Panc1 (cell line): ENCODE measurements at regions not wholly inside any gene's neighbourhood (a gene's known extent, or its start where the extent isn't known, plus 50 kb on each side); places are given as distances from the start of the nearest gene placed in this dataset.

Experiments used
- ATAC-seq: fragments of 200-7000 bp; cut with Tn5 transposase; 2 replicates; pipeline ENCODE4 v1.9.1; 2020; ENCODE audit warnings: mild to moderate bottlenecking, moderate library complexity
- BruUV-seq: library from RNA; stranded (reverse); fragments of 400-500 nt; replicated peaks from 2 replicates; lab custom pipeline; 2021; lab: Mats Ljungman, UMichigan
- CTCF ChIA-PET: fragments of 300-600 bp; sonication (Branson Sonifier 250); formaldehyde crosslinking; loops from one replicate; lab custom pipeline; 2022; ENCODE audit warnings: antibody characterized with exemption; lab: Charles Lee
- POLR2A ChIA-PET: fragments of 300-600 bp; sonication (Branson Sonifier 250); formaldehyde crosslinking; loops from one replicate; lab custom pipeline; 2022; ENCODE audit warnings: antibody characterized with exemption; lab: Charles Lee
- DNase-seq: peaks from one replicate; pipeline ENCODE4 v3.0.0-alpha.2; 2010; ENCODE audit warnings: low read depth, low spot score
- H3K27ac ChIP-seq: 2 replicates; pipeline ENCODE4 v1.5.1; 2011; ENCODE audit warnings: mild to moderate bottlenecking, low read length, inconsistent platforms
- H3K27me3 ChIP-seq: fragments of 200-500 bp; sonication (Bioruptor generic); 2 replicates; pipeline ENCODE4 v1.6.0; 2014; ENCODE audit warnings: low read length, inconsistent platforms; ENCODE audit not compliant: control insufficient read depth, insufficient read depth
- H3K36me3 ChIP-seq: fragments of 200-500 bp; sonication (Bioruptor generic); 2 replicates; pipeline ENCODE4 v1.5.1; 2014; ENCODE audit warnings: inconsistent platforms, mild to moderate bottlenecking, low read length, moderate library complexity; ENCODE audit not compliant: control insufficient read depth, insufficient read depth
- H3K4me1 ChIP-seq: 2 replicates; pipeline ENCODE4 v1.5.1; 2011; ENCODE audit warnings: inconsistent platforms, mild to moderate bottlenecking, low read length, moderate library complexity; ENCODE audit not compliant: control insufficient read depth, insufficient read depth
- H3K4me3 ChIP-seq, 2 experiments: 2 replicates each; pipeline ENCODE4 v1.5.1; 2011 to 2012; ENCODE audit warnings: low read depth in 2 of 2, low read length in 2 of 2, mild to moderate bottlenecking in 2 of 2, inconsistent platforms in 1 of 2, moderate library complexity in 1 of 2
- H3K9me3 ChIP-seq: fragments of 200-500 bp; sonication (Bioruptor generic); 2 replicates; pipeline ENCODE4 v1.5.1; 2014; ENCODE audit warnings: low read depth, mild to moderate bottlenecking, inconsistent platforms, low read length, moderate library complexity; ENCODE audit not compliant: control insufficient read depth, insufficient read depth
- POLR2AphosphoS5 ChIP-seq: IDR thresholded peaks from 2 replicates; pipeline ENCODE4 v1.6.1; 2012; ENCODE audit warnings: mild to moderate bottlenecking, low read depth, low read length, moderate library complexity
- SIN3A ChIP-seq: IDR thresholded peaks from 2 replicates; pipeline ENCODE4 v1.6.1; 2012; ENCODE audit warnings: low read depth, mild to moderate bottlenecking, low read length, moderate library complexity, borderline replicate concordance; ENCODE audit not compliant: insufficient read depth
- TCF7L2 ChIP-seq: IDR thresholded peaks from 2 replicates; pipeline ENCODE4 v1.6.1; 2011; ENCODE audit warnings: mild to moderate bottlenecking, low read depth, low read length, inconsistent platforms
- in situ Hi-C: cut with HindIII; loops from 2 replicates; pipeline ENCODE4 v1.10.0; 2016; ENCODE audit warnings: low sequenced_read_pairs, low pct_unique_long_range_greater_than_20kb
- intact Hi-C: fragments of 100-400 bp; cut with micrococcal nuclease; formaldehyde crosslinking; loops from one replicate; pipeline ENCODE4 v1.10.0; 2022; ENCODE audit not compliant: unreplicated experiment
- TF ChIP-seq, protein P1 (sequence below): fragments of 450-650 bp; IDR thresholded peaks from 2 replicates; pipeline ENCODE4 v1.5.1; 2017; ENCODE audit warnings: mild to moderate bottlenecking
- TF ChIP-seq, protein P2 (sequence below), 2 experiments: IDR thresholded peaks; 2 replicates each; pipeline ENCODE4 v1.6.1; 2011 to 2012; ENCODE audit warnings: low read depth in 2 of 2, control low read depth in 1 of 2, low read length in 1 of 2, mild to moderate bottlenecking in 1 of 2, moderate library complexity in 1 of 2; ENCODE audit not compliant: insufficient read depth in 1 of 2

DNA sequence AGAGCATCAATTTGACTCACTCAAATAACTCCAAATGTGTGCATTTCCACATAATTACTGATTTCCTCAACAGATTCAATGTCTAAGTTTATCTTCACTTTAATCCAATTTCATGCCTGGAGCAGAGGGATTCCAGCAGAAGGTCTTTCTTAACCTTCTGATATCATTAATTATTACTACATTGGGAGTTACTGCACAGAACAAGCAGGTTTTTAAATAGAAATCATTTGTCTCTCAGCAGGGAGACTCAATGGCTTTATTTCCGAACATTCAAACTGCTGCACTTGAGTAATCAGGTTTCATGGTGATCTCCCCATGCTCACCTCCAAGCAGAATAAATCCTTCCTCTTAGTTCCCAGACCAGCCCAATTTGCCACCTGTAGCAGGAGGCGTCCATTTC, 264.8 kb upstream of the IGF1R start:
- Histone ChIP-seq H3K4me1 (no peaks in the 10 kb centered on the region), H3K36me3 (no peaks in the 10 kb centered on the region), H3K9me3 (0 out of 2 replicates have a peak, but pooled peaks cover 3% of the 10 kb centered on the region), H3K27me3 (peaks cover 11% of the 10 kb centered on the region), H3K27ac (no peak overlapping the region), H3K4me3 (no peak overlapping the region)
- TF ChIP-seq SIN3A = no peak
- TF ChIP-seq, protein P1, sequence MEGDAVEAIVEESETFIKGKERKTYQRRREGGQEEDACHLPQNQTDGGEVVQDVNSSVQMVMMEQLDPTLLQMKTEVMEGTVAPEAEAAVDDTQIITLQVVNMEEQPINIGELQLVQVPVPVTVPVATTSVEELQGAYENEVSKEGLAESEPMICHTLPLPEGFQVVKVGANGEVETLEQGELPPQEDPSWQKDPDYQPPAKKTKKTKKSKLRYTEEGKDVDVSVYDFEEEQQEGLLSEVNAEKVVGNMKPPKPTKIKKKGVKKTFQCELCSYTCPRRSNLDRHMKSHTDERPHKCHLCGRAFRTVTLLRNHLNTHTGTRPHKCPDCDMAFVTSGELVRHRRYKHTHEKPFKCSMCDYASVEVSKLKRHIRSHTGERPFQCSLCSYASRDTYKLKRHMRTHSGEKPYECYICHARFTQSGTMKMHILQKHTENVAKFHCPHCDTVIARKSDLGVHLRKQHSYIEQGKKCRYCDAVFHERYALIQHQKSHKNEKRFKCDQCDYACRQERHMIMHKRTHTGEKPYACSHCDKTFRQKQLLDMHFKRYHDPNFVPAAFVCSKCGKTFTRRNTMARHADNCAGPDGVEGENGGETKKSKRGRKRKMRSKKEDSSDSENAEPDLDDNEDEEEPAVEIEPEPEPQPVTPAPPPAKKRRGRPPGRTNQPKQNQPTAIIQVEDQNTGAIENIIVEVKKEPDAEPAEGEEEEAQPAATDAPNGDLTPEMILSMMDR = no peak
- TF ChIP-seq, protein P2, sequence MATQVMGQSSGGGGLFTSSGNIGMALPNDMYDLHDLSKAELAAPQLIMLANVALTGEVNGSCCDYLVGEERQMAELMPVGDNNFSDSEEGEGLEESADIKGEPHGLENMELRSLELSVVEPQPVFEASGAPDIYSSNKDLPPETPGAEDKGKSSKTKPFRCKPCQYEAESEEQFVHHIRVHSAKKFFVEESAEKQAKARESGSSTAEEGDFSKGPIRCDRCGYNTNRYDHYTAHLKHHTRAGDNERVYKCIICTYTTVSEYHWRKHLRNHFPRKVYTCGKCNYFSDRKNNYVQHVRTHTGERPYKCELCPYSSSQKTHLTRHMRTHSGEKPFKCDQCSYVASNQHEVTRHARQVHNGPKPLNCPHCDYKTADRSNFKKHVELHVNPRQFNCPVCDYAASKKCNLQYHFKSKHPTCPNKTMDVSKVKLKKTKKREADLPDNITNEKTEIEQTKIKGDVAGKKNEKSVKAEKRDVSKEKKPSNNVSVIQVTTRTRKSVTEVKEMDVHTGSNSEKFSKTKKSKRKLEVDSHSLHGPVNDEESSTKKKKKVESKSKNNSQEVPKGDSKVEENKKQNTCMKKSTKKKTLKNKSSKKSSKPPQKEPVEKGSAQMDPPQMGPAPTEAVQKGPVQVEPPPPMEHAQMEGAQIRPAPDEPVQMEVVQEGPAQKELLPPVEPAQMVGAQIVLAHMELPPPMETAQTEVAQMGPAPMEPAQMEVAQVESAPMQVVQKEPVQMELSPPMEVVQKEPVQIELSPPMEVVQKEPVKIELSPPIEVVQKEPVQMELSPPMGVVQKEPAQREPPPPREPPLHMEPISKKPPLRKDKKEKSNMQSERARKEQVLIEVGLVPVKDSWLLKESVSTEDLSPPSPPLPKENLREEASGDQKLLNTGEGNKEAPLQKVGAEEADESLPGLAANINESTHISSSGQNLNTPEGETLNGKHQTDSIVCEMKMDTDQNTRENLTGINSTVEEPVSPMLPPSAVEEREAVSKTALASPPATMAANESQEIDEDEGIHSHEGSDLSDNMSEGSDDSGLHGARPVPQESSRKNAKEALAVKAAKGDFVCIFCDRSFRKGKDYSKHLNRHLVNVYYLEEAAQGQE (IDR thresholded peaks at IDR 0.05; ENCODE audit: insufficient read depth in 1 of 2, low read depth in 2 of 2, low read length in 1 of 2) = no peak
- no peak for TF ChIP-seq POLR2AphosphoS5
- BruUV-seq = no TSS peak
- CTCF ChIA-PET = no interaction called here
- no peak for DNase-seq
- in situ Hi-C loops (no loop called here), intact Hi-C loops (no loop called here)
- ATAC-seq = no peak
- POLR2A ChIA-PET = no interaction called here

DNA sequence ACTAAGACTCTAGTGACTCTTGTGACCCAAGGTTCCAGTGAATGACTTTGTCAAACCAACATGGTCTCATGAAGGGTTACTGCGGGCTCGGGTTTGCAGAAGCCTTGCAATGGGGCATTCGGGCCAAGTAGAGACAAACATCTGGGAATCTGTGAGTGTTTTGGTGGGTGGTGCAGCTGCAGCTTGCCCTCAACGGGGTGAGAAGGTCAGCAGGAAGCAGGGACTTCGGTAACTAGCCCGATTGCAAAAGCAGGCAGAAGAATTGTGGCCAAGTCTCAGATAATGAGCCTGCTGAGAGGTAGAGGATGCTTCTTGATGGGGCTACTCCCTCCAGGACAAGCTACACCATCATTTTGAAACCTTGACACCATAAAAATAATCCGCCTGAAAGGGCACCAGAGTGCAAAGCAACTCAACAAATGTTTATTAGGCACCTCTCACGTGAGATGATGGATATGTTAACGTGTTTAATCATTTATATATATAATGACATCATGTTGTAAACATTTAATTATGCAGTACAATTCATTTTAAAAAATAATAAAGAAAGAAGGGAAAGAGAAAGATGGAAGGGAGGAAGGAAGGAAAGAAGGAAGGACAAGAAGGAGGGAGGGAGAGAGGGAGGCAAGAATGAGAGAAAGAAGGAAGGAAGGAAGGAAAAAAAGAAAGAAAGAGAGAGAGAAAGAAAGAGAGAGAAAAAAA, 263.9 kb upstream of the IGF1R start:
- POLR2A ChIA-PET = no interaction called here
- CTCF ChIA-PET = no interaction called here
- no peaks in the 10 kb centered on the region for H3K36me3 ChIP-seq
- no TSS peak for BruUV-seq
- no peak overlapping the region for H3K4me3 ChIP-seq
- in situ Hi-C loops = no loop called here
- H3K9me3 ChIP-seq = no peaks in the 10 kb centered on the region
- TF ChIP-seq POLR2AphosphoS5 (no peak), TCF7L2 (no peak), SIN3A (no peak)
- TF ChIP-seq, protein P1 = no peak
- TF ChIP-seq, protein P2 (IDR thresholded peaks at IDR 0.05; ENCODE audit: insufficient read depth in 1 of 2, low read depth in 2 of 2, low read length in 1 of 2) = no peak
- intact Hi-C loops = no loop called here
- H3K27me3 ChIP-seq = peaks cover 11% of the 10 kb centered on the region
- no peaks in the 10 kb centered on the region for H3K4me1 ChIP-seq
- ATAC-seq (no peak), DNase-seq (no peak)
- H3K27ac ChIP-seq = no peak overlapping the region
